Frontal cortex (tissue), 3 donors: ENCODE measurements at regions not wholly inside any gene's neighbourhood (a gene's known extent, or its start where the extent isn't known, plus 50 kb on each side); places are given as distances from the start of the nearest gene placed in this dataset.
"Not testable (repeated sequence)": the region's sequence is repeated elsewhere in the genome, so short reads cannot be mapped to it uniquely, and the experiment has no call there.

ENCODE experiments used
- DNase-seq, 2 donors: peaks; one replicate each; pipeline ENCODE4 v3.0.0; 2012; ENCODE audit warnings: low spot score in 2 of 2
- FAIRE-seq: peaks from 2 replicates; lab custom pipeline; 2012; peaks lifted over from hg19 to GRCh38; lab: Jason Lieb, UNC
- donor health status: control.
- donor health status: control.
- donor health status: control.

GRCh38 chr18:42298759-42299675 is 344.0 kb downstream of the PIK3C3 start:
- peak; percentile 82 for FAIRE-seq

GRCh38 chr18:42305869-42306593 is 351.0 kb downstream of the PIK3C3 start:
- no peak for FAIRE-seq
- no peak for DNase-seq

More at GRCh38 chr18:42298759-42299675, 344.0 kb downstream of the PIK3C3 start:
- DNase-seq: peak; percentile 19 to 47

- DNase-seq (no peak), FAIRE-seq (no peak)
Measured at GRCh38 chr18:42306594-42306980, 351.6 kb downstream of the PIK3C3 start.

GRCh38 chr18:42310956-42311355 is 355.9 kb downstream of the PIK3C3 start:
- DNase-seq: no peak
- no peak for FAIRE-seq

- no peak for DNase-seq
- FAIRE-seq: no peak
Measured at GRCh38 chr18:42326752-42327151, 371.7 kb downstream of the PIK3C3 start.

GRCh38 chr18:42328931-42329330 is 373.9 kb downstream of the PIK3C3 start:
- DNase-seq (no peak), FAIRE-seq (no peak)

- DNase-seq: no peak
Measured at GRCh38 chr18:42330296-42330695, 375.3 kb downstream of the PIK3C3 start.

GRCh38 chr18:42333558-42333957 is 378.5 kb downstream of the PIK3C3 start:
- DNase-seq: no peak
- FAIRE-seq: no peak

More at GRCh38 chr18:42330296-42330695, 375.3 kb downstream of the PIK3C3 start:
- FAIRE-seq: no peak

- no peak for FAIRE-seq
- no peak for DNase-seq
Measured at GRCh38 chr18:42334931-42335330, 379.9 kb downstream of the PIK3C3 start.

- FAIRE-seq (no peak), DNase-seq (no peak)
Measured at GRCh38 chr18:42336139-42336538, 381.1 kb downstream of the PIK3C3 start.

GRCh38 chr18:42337337-42337736 is 382.3 kb downstream of the PIK3C3 start:
- not testable (repeated sequence) for FAIRE-seq, DNase-seq

GRCh38 chr18:42338683-42339082 is 383.6 kb downstream of the PIK3C3 start:
- no peak for FAIRE-seq
- DNase-seq: no peak

- DNase-seq (no peak), FAIRE-seq (no peak)
Measured at GRCh38 chr18:42339372-42339771, 384.3 kb downstream of the PIK3C3 start.

GRCh38 chr18:42340423-42341009 is 385.5 kb downstream of the PIK3C3 start:
- FAIRE-seq: no peak
- DNase-seq: no peak

GRCh38 chr18:42341423-42341822 is 386.4 kb downstream of the PIK3C3 start:
- FAIRE-seq: no peak
- DNase-seq: no peak

GRCh38 chr18:42348722-42349121 is 393.7 kb downstream of the PIK3C3 start:
- FAIRE-seq (no peak), DNase-seq (no peak)

GRCh38 chr18:42351455-42351854 is 396.4 kb downstream of the PIK3C3 start:
- FAIRE-seq (no peak), DNase-seq (no peak)

- FAIRE-seq (no peak), DNase-seq (no peak)
Measured at GRCh38 chr18:42360716-42361115, 405.7 kb downstream of the PIK3C3 start.

GRCh38 chr18:42363446-42364441 is 408.7 kb downstream of the PIK3C3 start:
- FAIRE-seq (no peak), DNase-seq (no peak)
